GM23338 (cell line): ENCODE measurements at regions not wholly inside any gene's neighbourhood (a gene's known extent, or its start where the extent isn't known, plus 50 kb on each side); places are given as distances from the start of the nearest gene placed in this dataset.
A peak's percentile ranks its signal among the peaks of the same experiment; 100 is the strongest.

Experiments used
- ATAC-seq: fragments of 200-7000 bp; cut with Tn5 transposase; 3 replicates; pipeline ENCODE4 v1.9.1; 2020
- DNase-seq: peaks from one replicate; pipeline ENCODE4 v3.0.0-alpha.2; 2015; ENCODE audit warnings: low spot score
- H2AFZ ChIP-seq: fragments of 200-600 bp; sonication (generic); 2 replicates; pipeline ENCODE4 v1.8.0; 2016; ENCODE audit warnings: antibody characterized with exemption, mild to moderate bottlenecking, moderate library complexity
- H3F3A ChIP-seq: fragments of 200-600 bp; sonication (generic); replicated peaks from 2 replicates; pipeline ENCODE4 v1.8.0; 2017; ENCODE audit warnings: antibody characterized with exemption, mixed run types, low read depth
- H3K27ac ChIP-seq: fragments of 200-600 bp; sonication (generic); 2 replicates; pipeline ENCODE4 v1.6.1; 2016; ENCODE audit warnings: low read depth
- H3K27me3 ChIP-seq: fragments of 200-600 bp; sonication (generic); 2 replicates; pipeline ENCODE4 v1.8.0; 2016; ENCODE audit warnings: mild to moderate bottlenecking, mixed run types, moderate library complexity; ENCODE audit not compliant: insufficient read depth
- H3K36me3 ChIP-seq: fragments of 200-600 bp; sonication (generic); 2 replicates; pipeline ENCODE4 v1.8.0; 2016; ENCODE audit warnings: mild to moderate bottlenecking; ENCODE audit not compliant: insufficient read depth
- H3K4me1 ChIP-seq: fragments of 200-600 bp; sonication (generic); 2 replicates; pipeline ENCODE4 v1.8.0; 2016; ENCODE audit warnings: mild to moderate bottlenecking, moderate library complexity; ENCODE audit not compliant: insufficient read depth
- H3K4me2 ChIP-seq: fragments of 200-600 bp; sonication (generic); 2 replicates; pipeline ENCODE4 v1.7.1; 2017; ENCODE audit warnings: mixed run types
- H3K4me3 ChIP-seq: fragments of 200-600 bp; sonication (generic); 2 replicates; pipeline ENCODE4 v1.6.1; 2016; ENCODE audit warnings: mixed run types
- H3K79me2 ChIP-seq: fragments of 200-600 bp; sonication (generic); replicated peaks from 2 replicates; pipeline ENCODE4 v1.8.0; 2017; ENCODE audit warnings: mild to moderate bottlenecking; ENCODE audit not compliant: insufficient read depth
- H3K9me2 ChIP-seq: fragments of 200-600 bp; sonication (generic); 2 replicates; pipeline ENCODE4 v1.8.0; 2017; ENCODE audit not compliant: insufficient read depth
- H4K20me1 ChIP-seq: fragments of 200-600 bp; sonication (generic); replicated peaks from 2 replicates; pipeline ENCODE4 v1.8.0; 2017; ENCODE audit warnings: mild to moderate bottlenecking; ENCODE audit not compliant: insufficient read depth
- H3K27ac Mint-ChIP-seq: 2 replicates; pipeline ENCODE4 v1.8.0; 2020; ENCODE audit warnings: inconsistent platforms, mild to moderate bottlenecking, moderate library complexity, mixed read lengths
- H3K27me3 Mint-ChIP-seq: 3 replicates; pipeline ENCODE4 v1.8.0; 2022; ENCODE audit warnings: low read depth, mild to moderate bottlenecking, moderate library complexity, mixed read lengths, inconsistent platforms; ENCODE audit not compliant: insufficient read depth, poor library complexity
- H3K36me3 Mint-ChIP-seq: 3 replicates; pipeline ENCODE4 v1.8.0; 2021; ENCODE audit warnings: low read depth, mild to moderate bottlenecking, inconsistent platforms, moderate library complexity, mixed read lengths
- H3K4me1 Mint-ChIP-seq: 3 replicates; pipeline ENCODE4 v1.8.0; 2020; ENCODE audit warnings: mild to moderate bottlenecking, inconsistent platforms, mixed read lengths
- H3K4me3 Mint-ChIP-seq: 3 replicates; pipeline ENCODE4 v1.8.0; 2021; ENCODE audit warnings: moderate library complexity, mild to moderate bottlenecking, inconsistent platforms, mixed read lengths
- H3K9me3 Mint-ChIP-seq: 3 replicates; pipeline ENCODE4 v1.8.0; 2020; ENCODE audit warnings: moderate library complexity, mild to moderate bottlenecking, inconsistent platforms, mixed read lengths
- CREB1 ChIP-seq: fragments of 250-450 bp; sonication (Bioruptor Pico); IDR thresholded peaks from 2 replicates; pipeline ENCODE4 v1.5.0; 2020; ENCODE audit warnings: low read depth, mild to moderate bottlenecking, moderate library complexity
- ETS1 ChIP-seq: IDR thresholded peaks from 2 replicates; pipeline ENCODE4 v1.6.1; 2016; ENCODE audit warnings: antibody characterized with exemption
- POLR2AphosphoS5 ChIP-seq: IDR thresholded peaks from 2 replicates; pipeline ENCODE4 v1.6.1; 2016; ENCODE audit warnings: antibody characterized with exemption, low read depth
- STAT1 ChIP-seq: IDR thresholded peaks from one replicate; pipeline ENCODE4 v1.6.1; 2016; ENCODE audit warnings: antibody characterized with exemption; ENCODE audit not compliant: unreplicated experiment
- ZNF114 ChIP-seq: fragments of 250-450 bp; sonication (Bioruptor Pico); IDR thresholded peaks from 2 replicates; pipeline ENCODE4 v1.5.0; 2020; ENCODE audit warnings: mild to moderate bottlenecking, moderate library complexity
- ZNF331 ChIP-seq: fragments of 250-450 bp; sonication (Bioruptor Pico); IDR thresholded peaks from 2 replicates; pipeline ENCODE4 v1.5.0; 2020; ENCODE audit warnings: low read depth, mild to moderate bottlenecking, moderate library complexity
- ZNF462 ChIP-seq: fragments of 250-450 bp; sonication (Bioruptor Pico); IDR thresholded peaks from 2 replicates; pipeline ENCODE4 v1.5.0; 2020; ENCODE audit warnings: mild to moderate bottlenecking, moderate library complexity
- TF ChIP-seq, protein P1 (sequence below): IDR thresholded peaks from one replicate; pipeline ENCODE4 v1.6.1; 2018; ENCODE audit warnings: antibody characterized with exemption; ENCODE audit not compliant: unreplicated experiment

DNA sequence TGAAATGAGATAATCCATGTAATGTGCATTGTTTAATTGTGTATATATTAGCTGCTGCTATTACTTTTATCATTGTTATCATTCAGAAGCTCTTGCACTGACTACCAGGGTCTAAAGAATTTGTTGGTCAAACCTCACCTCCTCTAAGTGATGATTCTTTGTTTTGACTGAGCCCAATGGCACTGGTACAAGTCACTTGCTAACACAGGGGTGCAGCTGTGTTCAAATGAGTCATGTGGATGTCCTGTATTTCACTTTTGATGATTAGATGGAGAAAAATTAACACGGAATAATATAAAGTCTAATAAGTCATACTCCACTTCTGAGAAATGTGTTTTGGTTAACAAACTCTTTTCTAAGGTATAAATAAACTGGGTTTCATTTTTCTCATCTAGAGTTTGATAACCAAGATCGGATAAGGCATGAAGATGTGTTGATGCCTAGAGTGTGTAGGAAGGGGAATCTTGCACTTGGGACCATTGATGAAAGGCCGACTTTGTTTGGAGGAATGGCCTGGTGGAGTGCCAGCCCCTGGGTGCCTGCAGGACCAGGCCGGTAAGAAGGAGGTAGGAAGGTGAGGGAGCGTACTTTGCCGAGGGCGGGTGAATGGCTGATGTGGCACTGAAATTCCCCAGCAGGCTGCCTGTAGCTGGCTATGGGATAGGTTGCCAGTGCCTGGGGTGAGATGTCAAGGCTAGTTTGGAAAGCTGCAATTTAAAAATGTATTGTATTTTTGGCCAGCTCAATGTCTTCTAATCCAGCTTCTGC is 244.7 kb upstream of the ZPLD1 start (continued):
- no peak for TF ChIP-seq ZNF462 (CRISPR knock-in tag)
- TF ChIP-seq, protein P1, sequence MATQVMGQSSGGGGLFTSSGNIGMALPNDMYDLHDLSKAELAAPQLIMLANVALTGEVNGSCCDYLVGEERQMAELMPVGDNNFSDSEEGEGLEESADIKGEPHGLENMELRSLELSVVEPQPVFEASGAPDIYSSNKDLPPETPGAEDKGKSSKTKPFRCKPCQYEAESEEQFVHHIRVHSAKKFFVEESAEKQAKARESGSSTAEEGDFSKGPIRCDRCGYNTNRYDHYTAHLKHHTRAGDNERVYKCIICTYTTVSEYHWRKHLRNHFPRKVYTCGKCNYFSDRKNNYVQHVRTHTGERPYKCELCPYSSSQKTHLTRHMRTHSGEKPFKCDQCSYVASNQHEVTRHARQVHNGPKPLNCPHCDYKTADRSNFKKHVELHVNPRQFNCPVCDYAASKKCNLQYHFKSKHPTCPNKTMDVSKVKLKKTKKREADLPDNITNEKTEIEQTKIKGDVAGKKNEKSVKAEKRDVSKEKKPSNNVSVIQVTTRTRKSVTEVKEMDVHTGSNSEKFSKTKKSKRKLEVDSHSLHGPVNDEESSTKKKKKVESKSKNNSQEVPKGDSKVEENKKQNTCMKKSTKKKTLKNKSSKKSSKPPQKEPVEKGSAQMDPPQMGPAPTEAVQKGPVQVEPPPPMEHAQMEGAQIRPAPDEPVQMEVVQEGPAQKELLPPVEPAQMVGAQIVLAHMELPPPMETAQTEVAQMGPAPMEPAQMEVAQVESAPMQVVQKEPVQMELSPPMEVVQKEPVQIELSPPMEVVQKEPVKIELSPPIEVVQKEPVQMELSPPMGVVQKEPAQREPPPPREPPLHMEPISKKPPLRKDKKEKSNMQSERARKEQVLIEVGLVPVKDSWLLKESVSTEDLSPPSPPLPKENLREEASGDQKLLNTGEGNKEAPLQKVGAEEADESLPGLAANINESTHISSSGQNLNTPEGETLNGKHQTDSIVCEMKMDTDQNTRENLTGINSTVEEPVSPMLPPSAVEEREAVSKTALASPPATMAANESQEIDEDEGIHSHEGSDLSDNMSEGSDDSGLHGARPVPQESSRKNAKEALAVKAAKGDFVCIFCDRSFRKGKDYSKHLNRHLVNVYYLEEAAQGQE = no peak

DNA sequence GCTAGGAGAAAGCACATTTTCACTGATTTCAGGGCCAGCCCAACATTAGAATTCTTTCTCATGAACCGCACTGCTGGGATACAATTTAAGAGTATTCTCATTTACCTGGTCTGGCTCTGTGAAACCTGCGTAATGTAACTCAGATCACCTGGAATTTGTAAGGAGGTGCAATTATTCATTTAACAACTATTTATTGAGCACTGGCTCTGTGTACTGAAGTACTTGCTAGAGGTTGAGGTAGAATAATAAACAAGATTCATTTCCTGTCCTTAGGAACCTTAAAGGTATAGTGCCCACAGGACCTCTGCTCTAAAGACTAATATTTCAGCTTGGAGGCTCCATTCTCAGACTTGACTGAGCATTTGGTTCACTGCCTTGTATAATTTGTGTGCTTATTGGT is 242.2 kb upstream of the ZPLD1 start:
- H4K20me1 ChIP-seq = no peaks in the 10 kb centered on the region
- no peaks in the 10 kb centered on the region for H3K36me3 ChIP-seq
- H3F3A ChIP-seq = no peaks in the 10 kb centered on the region
- H3K79me2 ChIP-seq = no peaks in the 10 kb centered on the region
- 0 out of 2 replicates have a peak overlapping the region, but pooled peaks have one; percentile 59 for H2AFZ ChIP-seq
- no peak overlapping the region for H3K4me3 ChIP-seq
- ATAC-seq (no peak), DNase-seq (no peak)
- Mint-ChIP-seq H3K4me3 (no peak overlapping the region), H3K9me3 (no peaks in the 10 kb centered on the region; the same call in 2 of the 3 replicates), H3K36me3 (no peaks in the 10 kb centered on the region), H3K4me1 (peaks cover 13% of the 10 kb centered on the region), H3K27me3 (peaks cover 4% of the 10 kb centered on the region), H3K27ac (no peak overlapping the region)
- no peak overlapping the region for H3K27ac ChIP-seq
- no peaks in the 10 kb centered on the region for H3K4me1 ChIP-seq
- no peaks in the 10 kb centered on the region for H3K27me3 ChIP-seq
- H3K4me2 ChIP-seq = no peak overlapping the region
- peaks cover 3% of the 10 kb centered on the region; the same call in 1 of the 2 replicates for H3K9me2 ChIP-seq
- no peak for TF ChIP-seq ZNF114 (CRISPR knock-in tag)
- no peak for TF ChIP-seq POLR2AphosphoS5
- no peak for TF ChIP-seq STAT1
- TF ChIP-seq ZNF331 = no peak
- no peak for TF ChIP-seq CREB1 (CRISPR knock-in tag)
- no peak for TF ChIP-seq ETS1
